MM.1S (cell line): ENCODE measurements at regions not wholly inside any gene's neighbourhood (a gene's known extent, or its start where the extent isn't known, plus 50 kb on each side); places are given as distances from the start of the nearest gene placed in this dataset.

Experiments
- DNase-seq: peaks from one replicate; pipeline ENCODE4 v3.0.0-alpha.2; 2015
- H2AFZ ChIP-seq: fragments of 300-600 bp; sonication (generic); 2 replicates; pipeline ENCODE4 v1.6.0; 2016; ENCODE audit warnings: antibody characterized with exemption, low read length
- H3F3A ChIP-seq: fragments of 300-600 bp; sonication (generic); 2 replicates; pipeline ENCODE4 v1.6.1; 2016; ENCODE audit warnings: mild to moderate bottlenecking, antibody characterized with exemption, low read length, moderate library complexity, mixed read lengths; ENCODE audit not compliant: insufficient read depth
- H3K27ac ChIP-seq: fragments of 300-600 bp; sonication (generic); 2 replicates; pipeline ENCODE4 v1.5.1; 2016; ENCODE audit warnings: mild to moderate bottlenecking, low read length
- H3K27me3 ChIP-seq: fragments of 300-600 bp; sonication (generic); replicated peaks from 2 replicates; pipeline ENCODE4 v1.6.0; 2016; ENCODE audit warnings: low read length; ENCODE audit not compliant: insufficient read depth
- H3K36me3 ChIP-seq: fragments of 300-600 bp; sonication (generic); replicated peaks from 2 replicates; pipeline ENCODE4 v1.6.1; 2016; ENCODE audit warnings: mild to moderate bottlenecking, low read length, mixed read lengths; ENCODE audit not compliant: insufficient read depth
- H3K4me1 ChIP-seq: fragments of 300-600 bp; sonication (generic); 2 replicates; pipeline ENCODE4 v1.6.1; 2016; ENCODE audit warnings: low read length, mixed read lengths
- H3K4me2 ChIP-seq: fragments of 300-600 bp; sonication (generic); 2 replicates; pipeline ENCODE4 v1.6.0; 2016; ENCODE audit warnings: low read depth, low read length
- H3K4me3 ChIP-seq: fragments of 300-600 bp; sonication (generic); 2 replicates; pipeline ENCODE4 v1.5.1; 2016; ENCODE audit warnings: low read length, mixed read lengths
- H3K79me2 ChIP-seq: fragments of 300-600 bp; sonication (generic); 2 replicates; pipeline ENCODE4 v1.6.1; 2016; ENCODE audit warnings: mixed run types, low read length, mixed read lengths
- H3K9ac ChIP-seq: fragments of 300-600 bp; sonication (generic); 2 replicates; pipeline ENCODE4 v1.6.1; 2016; ENCODE audit warnings: low read length, mixed read lengths
- H3K9me2 ChIP-seq: fragments of 300-600 bp; sonication (generic); replicated peaks from 2 replicates; pipeline ENCODE4 v1.6.1; 2016; ENCODE audit warnings: mild to moderate bottlenecking, low read length, mixed read lengths; ENCODE audit not compliant: insufficient read depth
- H3K9me3 ChIP-seq: fragments of 300-600 bp; sonication (generic); replicated peaks from 2 replicates; pipeline ENCODE4 v1.6.1; 2016; ENCODE audit warnings: mild to moderate bottlenecking, low read length, mixed read lengths; ENCODE audit not compliant: insufficient read depth
- H4K20me1 ChIP-seq: fragments of 300-600 bp; sonication (generic); 2 replicates; pipeline ENCODE4 v1.6.1; 2016; ENCODE audit warnings: mild to moderate bottlenecking, low read length, moderate library complexity, mixed read lengths; ENCODE audit not compliant: insufficient read depth
- EZH2 ChIP-seq: fragments of 300-600 bp; sonication (generic); optimal IDR thresholded peaks from 2 replicates; pipeline ENCODE3; 2017; ENCODE audit warnings: low read depth, mild to moderate bottlenecking, antibody characterized with exemption, low read length, mixed read lengths
- EZH2phosphoT487 ChIP-seq: fragments of 300-600 bp; sonication (generic); IDR thresholded peaks from 2 replicates; pipeline ENCODE4 v1.6.1; 2018; ENCODE audit warnings: antibody characterized with exemption, low read length
- TF ChIP-seq, protein P1 (sequence below): fragments of 300-600 bp; sonication (generic); IDR thresholded peaks from 2 replicates; pipeline ENCODE4 v1.5.1; 2016; ENCODE audit warnings: antibody characterized with exemption, low read length, mixed read lengths

DNA sequence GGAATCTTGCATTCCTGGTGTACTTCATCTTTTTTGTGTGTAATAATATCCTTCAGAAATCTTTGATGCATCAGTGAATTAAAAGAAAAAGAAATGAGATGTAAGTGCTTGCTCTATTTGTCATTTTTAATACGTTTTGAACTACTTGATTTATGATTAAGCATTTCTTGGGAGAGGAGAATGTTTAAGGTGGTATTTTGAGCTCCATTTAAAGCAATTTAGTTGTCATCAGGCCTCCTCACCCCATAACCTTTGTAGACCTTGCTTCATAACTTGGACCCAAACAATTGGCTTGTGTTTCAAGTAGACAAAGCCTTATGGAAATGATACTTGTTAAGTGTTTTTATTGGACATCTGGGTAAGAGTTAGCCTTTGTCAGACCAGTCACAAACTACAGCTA, 87.1 kb upstream of the VEPH1 start:
- H3K4me3 ChIP-seq, result no peak overlapping the region
- H2AFZ ChIP-seq, result no peak overlapping the region
- TF ChIP-seq, protein P1, sequence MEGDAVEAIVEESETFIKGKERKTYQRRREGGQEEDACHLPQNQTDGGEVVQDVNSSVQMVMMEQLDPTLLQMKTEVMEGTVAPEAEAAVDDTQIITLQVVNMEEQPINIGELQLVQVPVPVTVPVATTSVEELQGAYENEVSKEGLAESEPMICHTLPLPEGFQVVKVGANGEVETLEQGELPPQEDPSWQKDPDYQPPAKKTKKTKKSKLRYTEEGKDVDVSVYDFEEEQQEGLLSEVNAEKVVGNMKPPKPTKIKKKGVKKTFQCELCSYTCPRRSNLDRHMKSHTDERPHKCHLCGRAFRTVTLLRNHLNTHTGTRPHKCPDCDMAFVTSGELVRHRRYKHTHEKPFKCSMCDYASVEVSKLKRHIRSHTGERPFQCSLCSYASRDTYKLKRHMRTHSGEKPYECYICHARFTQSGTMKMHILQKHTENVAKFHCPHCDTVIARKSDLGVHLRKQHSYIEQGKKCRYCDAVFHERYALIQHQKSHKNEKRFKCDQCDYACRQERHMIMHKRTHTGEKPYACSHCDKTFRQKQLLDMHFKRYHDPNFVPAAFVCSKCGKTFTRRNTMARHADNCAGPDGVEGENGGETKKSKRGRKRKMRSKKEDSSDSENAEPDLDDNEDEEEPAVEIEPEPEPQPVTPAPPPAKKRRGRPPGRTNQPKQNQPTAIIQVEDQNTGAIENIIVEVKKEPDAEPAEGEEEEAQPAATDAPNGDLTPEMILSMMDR, result no peak
- no peak for TF ChIP-seq EZH2
- no peaks in the 10 kb centered on the region for H3K79me2 ChIP-seq
- no peaks in the 10 kb centered on the region for H3F3A ChIP-seq
- H3K9me3 ChIP-seq, result no peaks in the 10 kb centered on the region
- no peak overlapping the region for H3K9ac ChIP-seq
- H3K4me1 ChIP-seq, result no peaks in the 10 kb centered on the region
- no peaks in the 10 kb centered on the region for H3K9me2 ChIP-seq
- H4K20me1 ChIP-seq, result no peaks in the 10 kb centered on the region
- no peak for DNase-seq
- H3K27me3 ChIP-seq, result no peaks in the 10 kb centered on the region
- H3K27ac ChIP-seq, result no peak overlapping the region
- no peak overlapping the region for H3K4me2 ChIP-seq
- no peaks in the 10 kb centered on the region for H3K36me3 ChIP-seq

DNA sequence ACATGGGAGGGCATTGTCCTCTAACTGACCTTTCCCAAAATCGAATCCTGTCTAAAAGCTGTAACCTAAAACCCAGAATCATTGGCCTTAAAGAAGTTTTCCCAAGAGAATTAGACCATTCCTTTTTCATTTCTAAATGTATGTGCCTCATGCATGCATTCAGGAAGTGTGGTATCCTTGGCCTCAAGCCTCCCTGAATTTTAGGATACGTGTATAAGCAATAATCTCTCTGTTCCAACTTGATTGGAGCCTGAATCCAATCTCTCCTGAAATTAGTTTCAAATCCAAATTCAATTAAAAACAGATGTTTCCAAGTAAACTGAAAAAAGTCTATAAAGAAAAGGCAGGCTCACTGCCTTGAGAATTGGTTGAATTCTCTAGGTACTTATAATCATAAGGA, 86.0 kb upstream of the VEPH1 start:
- Histone ChIP-seq H3K4me1 (no peaks in the 10 kb centered on the region), H3K4me2 (no peak overlapping the region), H3F3A (no peaks in the 10 kb centered on the region), H4K20me1 (no peaks in the 10 kb centered on the region), H2AFZ (no peak overlapping the region), H3K4me3 (no peak overlapping the region), H3K27ac (no peak overlapping the region), H3K9me2 (no peaks in the 10 kb centered on the region), H3K27me3 (no peaks in the 10 kb centered on the region), H3K9ac (no peak overlapping the region), H3K36me3 (no peaks in the 10 kb centered on the region), H3K9me3 (no peaks in the 10 kb centered on the region), H3K79me2 (no peaks in the 10 kb centered on the region)
- TF ChIP-seq EZH2 (no peak), EZH2phosphoT487 (no peak)
- TF ChIP-seq, protein P1, result no peak
- no peak for DNase-seq

DNA sequence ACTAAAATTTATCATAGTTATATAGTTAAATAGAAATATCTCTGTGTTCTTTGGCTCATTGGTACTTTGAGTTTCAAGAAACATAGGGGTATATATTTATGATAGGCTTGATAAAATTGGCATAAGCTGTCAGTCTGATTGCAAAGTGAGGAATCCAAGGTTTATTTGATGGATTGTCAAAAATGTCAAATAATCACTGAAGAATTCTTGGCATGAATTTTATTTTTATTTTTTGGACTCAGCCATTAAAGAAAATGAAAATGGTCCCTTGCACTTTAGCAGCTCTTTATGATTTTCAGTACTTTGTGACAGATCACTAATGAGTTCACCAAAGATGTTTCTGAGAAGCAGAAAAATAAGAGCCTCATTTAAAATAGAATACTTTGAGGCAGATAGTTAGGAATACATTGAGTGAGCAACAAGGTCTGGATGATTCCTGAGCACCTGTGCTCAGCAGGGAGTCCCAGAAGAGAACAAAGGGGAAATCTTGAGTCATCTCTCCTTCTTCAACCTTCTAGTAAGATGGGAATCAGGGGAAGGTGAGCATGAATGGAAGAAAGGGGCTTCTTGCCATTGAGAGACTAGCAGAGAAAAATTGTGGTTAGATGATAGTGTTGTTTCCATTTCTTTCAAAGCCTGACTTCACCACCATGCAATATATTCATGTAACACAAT, 85.3 kb upstream of the VEPH1 start:
- Histone ChIP-seq H3K27me3 (no peaks in the 10 kb centered on the region), H3K9me3 (no peaks in the 10 kb centered on the region), H2AFZ (no peak overlapping the region), H3F3A (no peaks in the 10 kb centered on the region), H3K79me2 (no peaks in the 10 kb centered on the region), H4K20me1 (no peaks in the 10 kb centered on the region), H3K4me1 (no peaks in the 10 kb centered on the region), H3K4me3 (no peak overlapping the region), H3K9me2 (no peaks in the 10 kb centered on the region), H3K27ac (no peak overlapping the region), H3K4me2 (no peak overlapping the region), H3K9ac (no peak overlapping the region), H3K36me3 (no peaks in the 10 kb centered on the region)
- DNase-seq, result no peak
- TF ChIP-seq EZH2phosphoT487, result no peak
- TF ChIP-seq EZH2, result no peak
- TF ChIP-seq, protein P1, result no peak
